Right lobe of liver (tissue), 4 donors: ENCODE measurements at regions not wholly inside any gene's neighbourhood (a gene's known extent, or its start where the extent isn't known, plus 50 kb on each side); places are given as distances from the start of the nearest gene placed in this dataset.

ENCODE experiments used
- POLR2A ChIP-seq: fragments of 450-650 bp; IDR thresholded peaks from one replicate; pipeline ENCODE4 v1.6.1; 2017; ENCODE audit warnings: antibody characterized with exemption, mild to moderate bottlenecking
- TF ChIP-seq, protein P1 (sequence below), 4 donors: fragments of 200-600 bp in 3 of 4; fragments of 450-650 bp in 1 of 4; IDR thresholded peaks; one replicate each; pipeline versions ENCODE4 v1.5.1 to v1.8.0; 2016 to 2022; ENCODE audit warnings: antibody characterized with exemption in 4 of 4, mild to moderate bottlenecking in 2 of 4
- donor health status: DM: no; HTN: no; CAD: no.
- donor health status: DM: no; HTN: no; CAD: no.
- donor health status: DM: no; HTN: yes; CAD: no.

DNA sequence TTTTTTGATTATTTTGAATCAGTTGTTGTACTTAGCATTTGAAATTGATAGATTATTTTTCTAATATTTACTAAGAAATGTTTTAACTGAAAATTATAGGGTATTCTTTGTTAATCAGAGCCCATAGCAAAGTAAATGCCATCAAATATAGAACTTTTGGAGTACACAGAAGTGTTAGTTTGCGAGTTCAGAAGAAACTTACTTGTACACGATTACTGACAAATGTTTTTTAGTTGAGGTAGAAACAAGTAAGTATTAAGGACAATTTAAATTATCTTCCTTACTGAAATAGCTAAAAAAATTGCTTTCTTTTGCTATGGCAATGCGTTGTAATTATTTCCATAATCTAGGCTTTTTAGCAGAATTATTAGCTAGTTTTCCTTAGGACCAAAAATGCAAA lies 692.2 kb downstream of the USP25 start:
- TF ChIP-seq, protein P1, sequence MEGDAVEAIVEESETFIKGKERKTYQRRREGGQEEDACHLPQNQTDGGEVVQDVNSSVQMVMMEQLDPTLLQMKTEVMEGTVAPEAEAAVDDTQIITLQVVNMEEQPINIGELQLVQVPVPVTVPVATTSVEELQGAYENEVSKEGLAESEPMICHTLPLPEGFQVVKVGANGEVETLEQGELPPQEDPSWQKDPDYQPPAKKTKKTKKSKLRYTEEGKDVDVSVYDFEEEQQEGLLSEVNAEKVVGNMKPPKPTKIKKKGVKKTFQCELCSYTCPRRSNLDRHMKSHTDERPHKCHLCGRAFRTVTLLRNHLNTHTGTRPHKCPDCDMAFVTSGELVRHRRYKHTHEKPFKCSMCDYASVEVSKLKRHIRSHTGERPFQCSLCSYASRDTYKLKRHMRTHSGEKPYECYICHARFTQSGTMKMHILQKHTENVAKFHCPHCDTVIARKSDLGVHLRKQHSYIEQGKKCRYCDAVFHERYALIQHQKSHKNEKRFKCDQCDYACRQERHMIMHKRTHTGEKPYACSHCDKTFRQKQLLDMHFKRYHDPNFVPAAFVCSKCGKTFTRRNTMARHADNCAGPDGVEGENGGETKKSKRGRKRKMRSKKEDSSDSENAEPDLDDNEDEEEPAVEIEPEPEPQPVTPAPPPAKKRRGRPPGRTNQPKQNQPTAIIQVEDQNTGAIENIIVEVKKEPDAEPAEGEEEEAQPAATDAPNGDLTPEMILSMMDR (IDR thresholded peaks at IDR 0.05) = no peak
- TF ChIP-seq POLR2A = no peak
